HepG2 (cell line): ENCODE measurements at regions not wholly inside any gene's neighbourhood (a gene's known extent, or its start where the extent isn't known, plus 50 kb on each side); places are given as distances from the start of the nearest gene placed in this dataset.

Experiments
- ATAC-seq: fragments of 200-7000 bp; cut with Tn5 transposase; 3 replicates; pipeline ENCODE4 v1.9.1; 2020; ENCODE audit warnings: mild to moderate bottlenecking, moderate library complexity
- BruUV-seq: library from RNA; stranded (reverse); fragments of 400-500 nt; replicated peaks from 2 replicates; lab custom pipeline; 2021; lab: Mats Ljungman, UMichigan
- CTCF ChIA-PET: fragments of 300-600 bp; formaldehyde crosslinking; extraction: SDS; loops from one replicate; lab custom pipeline; 2021; ENCODE audit warnings: low total read pairs, inconsistent platforms, low intra/inter-chr PET ratio; lab: Yijun Ruan, JAX
- POLR2A ChIA-PET: fragments of 350-600 bp; sonication (Branson Sonifier 250); formaldehyde crosslinking; loops from one replicate; lab custom pipeline; 2020; ENCODE audit warnings: antibody characterized with exemption, inconsistent platforms; lab: Yijun Ruan, JAX
- DNase-seq: peaks from one replicate; pipeline ENCODE4 v3.0.0-alpha.2; 2015; ENCODE audit warnings: low spot score
- FAIRE-seq: peaks from 3 replicates; lab custom pipeline; 2011; peaks lifted over from hg19 to GRCh38; lab: Jason Lieb, UNC
- H2AFZ ChIP-seq: one replicate; pipeline ENCODE4 v1.6.1; 2011; ENCODE audit warnings: low read length, inconsistent platforms
- H3K27ac ChIP-seq: fragments of 300-600 bp; 3 replicates; pipeline ENCODE4 v1.8.0; 2011; ENCODE audit warnings: mixed run types, mild to moderate bottlenecking, mixed read lengths, low read length, inconsistent platforms; ENCODE audit not compliant: insufficient read depth; ENCODE audit errors: extremely low read length
- H3K27me3 ChIP-seq, 2 experiments: fragments of 200-600 bp in 1 of 2; 2 replicates in 1 of 2; 3 replicates in 1 of 2; pipeline versions ENCODE4 v1.6.0 to v1.8.0; 2011; ENCODE audit warnings: low read length in 2 of 2, mild to moderate bottlenecking in 2 of 2, moderate library complexity in 2 of 2, inconsistent platforms in 1 of 2; ENCODE audit not compliant: insufficient read depth in 2 of 2, control insufficient read depth in 1 of 2
- H3K36me3 ChIP-seq, 2 experiments: fragments of 200-600 bp in 1 of 2; replicated peaks in 1 of 2; 2 replicates in 1 of 2; 3 replicates in 1 of 2; pipeline versions ENCODE4 v1.5.1 to v1.8.0; 2011; ENCODE audit warnings: low read length in 2 of 2, inconsistent platforms in 1 of 2; ENCODE audit not compliant: insufficient read depth in 2 of 2, control insufficient read depth in 1 of 2
- H3K4me1 ChIP-seq: 2 replicates; pipeline ENCODE4 v1.5.1; 2012; ENCODE audit warnings: low read length, inconsistent platforms; ENCODE audit not compliant: insufficient read depth
- H3K4me2 ChIP-seq: 2 replicates; pipeline ENCODE4 v1.6.0; 2011; ENCODE audit warnings: low read depth, low read length, inconsistent platforms
- H3K4me3 ChIP-seq, 3 experiments: fragments of 200-600 bp in 1 of 3; sonication (generic), shearing (Covaris generic) in 1 of 3; replicated peaks in 1 of 3; 2 replicates each; pipeline ENCODE4 v1.5.1; 2011 to 2016; ENCODE audit warnings: low read length in 3 of 3, inconsistent platforms in 2 of 3, low read depth in 2 of 3, mild to moderate bottlenecking in 2 of 3, control low read depth in 1 of 3, mixed read lengths in 1 of 3; ENCODE audit not compliant: insufficient read depth in 1 of 3
- H3K79me2 ChIP-seq: one replicate; pipeline ENCODE4 v1.6.1; 2011; ENCODE audit warnings: low read length, inconsistent platforms; ENCODE audit not compliant: insufficient read depth
- H3K9ac ChIP-seq: 2 replicates; pipeline ENCODE4 v1.6.0; 2011; ENCODE audit warnings: mild to moderate bottlenecking, low read depth, low read length, inconsistent platforms; ENCODE audit not compliant: insufficient read depth
- H3K9me3 ChIP-seq: 2 replicates; pipeline ENCODE4 v1.5.1; 2012; ENCODE audit warnings: mild to moderate bottlenecking, low read length
- H4K20me1 ChIP-seq: 2 replicates; pipeline ENCODE4 v1.6.0; 2011; ENCODE audit warnings: inconsistent platforms, mild to moderate bottlenecking, low read length, moderate library complexity; ENCODE audit not compliant: insufficient read depth
- HNRNPLL ChIP-seq: fragments of 200-400 bp; formaldehyde crosslinking; IDR thresholded peaks from 2 replicates; pipeline ENCODE4 v1.6.1; 2017; ENCODE audit warnings: mild to moderate bottlenecking, low read depth, low read length; ENCODE audit not compliant: poor library complexity, severe bottlenecking
- PPARG ChIP-seq: conservative IDR thresholded peaks from 2 replicates; pipeline ENCODE4 v1.6.1; 2016; ENCODE audit warnings: missing biosample characterization, missing genetic modification reagents
- SRSF4 ChIP-seq: fragments of 200-400 bp; formaldehyde crosslinking; IDR thresholded peaks from one replicate; pipeline ENCODE4 v1.6.1; 2018; ENCODE audit warnings: mild to moderate bottlenecking, low read depth, low read length, moderate library complexity; ENCODE audit not compliant: poor library complexity, severe bottlenecking
- ZFY ChIP-seq: sonication (generic); formaldehyde crosslinking; IDR thresholded peaks from 2 replicates; pipeline ENCODE4 v1.4.0; 2020; ENCODE audit warnings: missing genetic modification reagents
- ZMYM2 ChIP-seq: sonication (generic); formaldehyde crosslinking; IDR thresholded peaks from 2 replicates; pipeline ENCODE4 v1.8.0; 2022; ENCODE audit warnings: mild to moderate bottlenecking, missing genetic modification reagents
- ZNF775 ChIP-seq: sonication (generic); formaldehyde crosslinking; IDR thresholded peaks from 2 replicates; pipeline ENCODE4 v1.4.0; 2020; ENCODE audit warnings: missing genetic modification reagents, mild to moderate bottlenecking, moderate library complexity, borderline replicate concordance
- ZNF790 ChIP-seq: sonication (generic); formaldehyde crosslinking; IDR thresholded peaks from 2 replicates; pipeline ENCODE4 v1.8.0; 2022; ENCODE audit warnings: missing genetic modification reagents, mild to moderate bottlenecking, borderline replicate concordance
- WGBS: methylation state at CpG from one replicate; pipeline ENCODE4 v1.1.6; 2017; ENCODE audit warnings: low lambda C conversion rate; 5-methylcytosine and 5-hydroxymethylcytosine counted together
- in situ Hi-C: cut with HindIII; loops from 2 replicates; pipeline ENCODE4 v1.10.0; 2017; ENCODE audit warnings: low pct_unique_long_range_greater_than_20kb; ENCODE audit not compliant: extremely low pct_ligation_motif_present
- intact Hi-C: fragments of 100-400 bp; cut with micrococcal nuclease; formaldehyde crosslinking; loops from one replicate; pipeline ENCODE4 v1.10.0; 2022; ENCODE audit not compliant: unreplicated experiment
- TF ChIP-seq, protein P1 (sequence below): sonication (generic); formaldehyde crosslinking; IDR thresholded peaks from 2 replicates; pipeline ENCODE4 v1.4.0; 2020; ENCODE audit warnings: missing genetic modification reagents
- TF ChIP-seq, protein P2 (sequence below): sonication (generic); formaldehyde crosslinking; IDR thresholded peaks from 2 replicates; pipeline ENCODE4 v1.4.0; 2020; ENCODE audit warnings: missing genetic modification reagents, borderline replicate concordance
- TF ChIP-seq, protein P3 (sequence below): sonication (generic); formaldehyde crosslinking; IDR thresholded peaks from 2 replicates; pipeline ENCODE4 v1.8.0; 2022; ENCODE audit warnings: low read depth, missing genetic modification reagents
- TF ChIP-seq, protein P4 (sequence below): sonication (generic); formaldehyde crosslinking; IDR thresholded peaks from 2 replicates; pipeline ENCODE4 v1.5.1; 2020; ENCODE audit warnings: mild to moderate bottlenecking, moderate library complexity, missing genetic modification reagents

DNA sequence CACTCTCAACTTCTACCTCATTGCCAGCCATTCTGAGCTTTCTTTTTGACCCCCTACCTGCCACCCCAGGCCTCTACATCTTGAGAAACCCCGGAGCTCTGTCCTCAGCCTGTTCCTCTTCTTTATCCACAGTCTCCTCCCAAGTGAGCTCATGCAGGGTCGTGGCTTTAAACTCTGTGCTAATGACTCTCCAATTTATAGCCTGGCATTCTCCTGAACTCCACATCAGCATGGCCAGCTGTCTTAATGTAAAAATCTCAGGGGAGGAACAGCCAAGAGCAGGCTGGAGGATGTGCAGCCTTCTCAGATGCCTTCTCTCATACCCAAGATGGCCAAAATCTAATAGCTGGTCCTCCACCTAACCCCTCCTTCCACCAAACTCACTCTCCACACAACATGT lies 84.2 kb downstream of the CCDC185 start:
- peaks cover 1 to 12% of the 10 kb centered on the region in 2 experiments; a peak in 2 of 5 replicates for H3K27me3 ChIP-seq
- H3K4me3 ChIP-seq, result no peak overlapping the region
- H3K36me3 ChIP-seq, result no peaks in the 10 kb centered on the region
- DNase-seq (no peak), FAIRE-seq (no peak), ATAC-seq (no peak)
- intact Hi-C loops (no loop called here), in situ Hi-C loops (no loop called here)
- H2AFZ ChIP-seq, result no peak overlapping the region
- POLR2A ChIA-PET, result no interaction called here
- no peaks in the 10 kb centered on the region for H3K4me1 ChIP-seq
- 0% methylated on average over 2 of the region's 2 CpGs for WGBS
- H3K27ac ChIP-seq, result no peak overlapping the region
- no peak overlapping the region for H3K4me2 ChIP-seq
- CTCF ChIA-PET, result no interaction called here
- no peaks in the 10 kb centered on the region for H3K9me3 ChIP-seq
- no peak overlapping the region for H3K9ac ChIP-seq
- no TSS peak for BruUV-seq
- no peaks in the 10 kb centered on the region for H4K20me1 ChIP-seq
- no peaks in the 10 kb centered on the region for H3K79me2 ChIP-seq
- TF ChIP-seq, protein P1, sequence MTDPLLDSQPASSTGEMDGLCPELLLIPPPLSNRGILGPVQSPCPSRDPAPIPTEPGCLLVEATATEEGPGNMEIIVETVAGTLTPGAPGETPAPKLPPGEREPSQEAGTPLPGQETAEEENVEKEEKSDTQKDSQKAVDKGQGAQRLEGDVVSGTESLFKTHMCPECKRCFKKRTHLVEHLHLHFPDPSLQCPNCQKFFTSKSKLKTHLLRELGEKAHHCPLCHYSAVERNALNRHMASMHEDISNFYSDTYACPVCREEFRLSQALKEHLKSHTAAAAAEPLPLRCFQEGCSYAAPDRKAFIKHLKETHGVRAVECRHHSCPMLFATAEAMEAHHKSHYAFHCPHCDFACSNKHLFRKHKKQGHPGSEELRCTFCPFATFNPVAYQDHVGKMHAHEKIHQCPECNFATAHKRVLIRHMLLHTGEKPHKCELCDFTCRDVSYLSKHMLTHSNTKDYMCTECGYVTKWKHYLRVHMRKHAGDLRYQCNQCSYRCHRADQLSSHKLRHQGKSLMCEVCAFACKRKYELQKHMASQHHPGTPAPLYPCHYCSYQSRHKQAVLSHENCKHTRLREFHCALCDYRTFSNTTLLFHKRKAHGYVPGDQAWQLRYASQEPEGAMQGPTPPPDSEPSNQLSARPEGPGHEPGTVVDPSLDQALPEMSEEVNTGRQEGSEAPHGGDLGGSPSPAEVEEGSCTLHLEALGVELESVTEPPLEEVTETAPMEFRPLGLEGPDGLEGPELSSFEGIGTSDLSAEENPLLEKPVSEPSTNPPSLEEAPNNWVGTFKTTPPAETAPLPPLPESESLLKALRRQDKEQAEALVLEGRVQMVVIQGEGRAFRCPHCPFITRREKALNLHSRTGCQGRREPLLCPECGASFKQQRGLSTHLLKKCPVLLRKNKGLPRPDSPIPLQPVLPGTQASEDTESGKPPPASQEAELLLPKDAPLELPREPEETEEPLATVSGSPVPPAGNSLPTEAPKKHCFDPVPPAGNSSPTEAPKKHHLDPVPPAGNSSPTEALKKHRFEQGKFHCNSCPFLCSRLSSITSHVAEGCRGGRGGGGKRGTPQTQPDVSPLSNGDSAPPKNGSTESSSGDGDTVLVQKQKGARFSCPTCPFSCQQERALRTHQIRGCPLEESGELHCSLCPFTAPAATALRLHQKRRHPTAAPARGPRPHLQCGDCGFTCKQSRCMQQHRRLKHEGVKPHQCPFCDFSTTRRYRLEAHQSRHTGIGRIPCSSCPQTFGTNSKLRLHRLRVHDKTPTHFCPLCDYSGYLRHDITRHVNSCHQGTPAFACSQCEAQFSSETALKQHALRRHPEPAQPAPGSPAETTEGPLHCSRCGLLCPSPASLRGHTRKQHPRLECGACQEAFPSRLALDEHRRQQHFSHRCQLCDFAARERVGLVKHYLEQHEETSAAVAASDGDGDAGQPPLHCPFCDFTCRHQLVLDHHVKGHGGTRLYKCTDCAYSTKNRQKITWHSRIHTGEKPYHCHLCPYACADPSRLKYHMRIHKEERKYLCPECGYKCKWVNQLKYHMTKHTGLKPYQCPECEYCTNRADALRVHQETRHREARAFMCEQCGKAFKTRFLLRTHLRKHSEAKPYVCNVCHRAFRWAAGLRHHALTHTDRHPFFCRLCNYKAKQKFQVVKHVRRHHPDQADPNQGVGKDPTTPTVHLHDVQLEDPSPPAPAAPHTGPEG (CRISPR knock-in tag), result no peak
- TF ChIP-seq PPARG (CRISPR knock-in tag) (no peak), ZNF775 (CRISPR knock-in tag) (no peak), ZNF790 (CRISPR knock-in tag) (no peak), ZMYM2 (no peak), SRSF4 (no peak), ZFY (CRISPR knock-in tag) (no peak), HNRNPLL (no peak)
- TF ChIP-seq, protein P2, sequence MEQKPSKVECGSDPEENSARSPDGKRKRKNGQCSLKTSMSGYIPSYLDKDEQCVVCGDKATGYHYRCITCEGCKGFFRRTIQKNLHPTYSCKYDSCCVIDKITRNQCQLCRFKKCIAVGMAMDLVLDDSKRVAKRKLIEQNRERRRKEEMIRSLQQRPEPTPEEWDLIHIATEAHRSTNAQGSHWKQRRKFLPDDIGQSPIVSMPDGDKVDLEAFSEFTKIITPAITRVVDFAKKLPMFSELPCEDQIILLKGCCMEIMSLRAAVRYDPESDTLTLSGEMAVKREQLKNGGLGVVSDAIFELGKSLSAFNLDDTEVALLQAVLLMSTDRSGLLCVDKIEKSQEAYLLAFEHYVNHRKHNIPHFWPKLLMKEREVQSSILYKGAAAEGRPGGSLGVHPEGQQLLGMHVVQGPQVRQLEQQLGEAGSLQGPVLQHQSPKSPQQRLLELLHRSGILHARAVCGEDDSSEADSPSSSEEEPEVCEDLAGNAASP (CRISPR knock-in tag), result no peak
- TF ChIP-seq, protein P3, sequence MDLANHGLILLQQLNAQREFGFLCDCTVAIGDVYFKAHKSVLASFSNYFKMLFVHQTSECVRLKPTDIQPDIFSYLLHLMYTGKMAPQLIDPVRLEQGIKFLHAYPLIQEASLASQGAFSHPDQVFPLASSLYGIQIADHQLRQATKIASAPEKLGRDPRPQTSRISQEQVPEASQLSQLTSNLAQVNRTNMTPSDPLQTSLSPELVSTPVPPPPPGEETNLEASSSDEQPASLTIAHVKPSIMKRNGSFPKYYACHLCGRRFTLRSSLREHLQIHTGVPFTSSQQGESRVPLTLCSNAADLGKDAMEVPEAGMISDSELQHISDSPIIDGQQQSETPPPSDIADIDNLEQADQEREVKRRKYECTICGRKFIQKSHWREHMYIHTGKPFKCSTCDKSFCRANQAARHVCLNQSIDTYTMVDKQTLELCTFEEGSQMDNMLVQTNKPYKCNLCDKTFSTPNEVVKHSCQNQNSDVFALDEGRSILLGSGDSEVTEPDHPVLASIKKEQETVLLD (CRISPR knock-in tag), result no peak
- TF ChIP-seq, protein P4, sequence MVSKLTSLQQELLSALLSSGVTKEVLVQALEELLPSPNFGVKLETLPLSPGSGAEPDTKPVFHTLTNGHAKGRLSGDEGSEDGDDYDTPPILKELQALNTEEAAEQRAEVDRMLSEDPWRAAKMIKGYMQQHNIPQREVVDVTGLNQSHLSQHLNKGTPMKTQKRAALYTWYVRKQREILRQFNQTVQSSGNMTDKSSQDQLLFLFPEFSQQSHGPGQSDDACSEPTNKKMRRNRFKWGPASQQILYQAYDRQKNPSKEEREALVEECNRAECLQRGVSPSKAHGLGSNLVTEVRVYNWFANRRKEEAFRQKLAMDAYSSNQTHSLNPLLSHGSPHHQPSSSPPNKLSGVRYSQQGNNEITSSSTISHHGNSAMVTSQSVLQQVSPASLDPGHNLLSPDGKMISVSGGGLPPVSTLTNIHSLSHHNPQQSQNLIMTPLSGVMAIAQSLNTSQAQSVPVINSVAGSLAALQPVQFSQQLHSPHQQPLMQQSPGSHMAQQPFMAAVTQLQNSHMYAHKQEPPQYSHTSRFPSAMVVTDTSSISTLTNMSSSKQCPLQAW (CRISPR knock-in tag), result no peak
